Natural killer cell (primary cell): ENCODE measurements at regions not wholly inside any gene's neighbourhood (a gene's known extent, or its start where the extent isn't known, plus 50 kb on each side); places are given as distances from the start of the nearest gene placed in this dataset.
A peak's percentile ranks its signal among the peaks of the same experiment; 100 is the strongest.

ENCODE experiments used
- ATAC-seq, 3 donors: fragments of 150-1000 bp in 2 of 3; fragments of 200-7000 bp in 1 of 3; cut with Tn5 transposase; 1 replicate in 1 of 3; 2 replicates in 2 of 3; pipeline ENCODE4 v1.10.0; 2021; ENCODE audit warnings: mild to moderate bottlenecking in 2 of 3, moderate library complexity in 2 of 3
- DNase-seq, 2 donors: peaks; one replicate each; pipeline versions ENCODE4 v3.0.0 to v3.0.0-alpha.2; 2013 to 2021; ENCODE audit warnings: mixed read lengths in 1 of 2
- H3K27ac ChIP-seq: one replicate; pipeline ENCODE4 v1.5.1; 2013; ENCODE audit warnings: mild to moderate bottlenecking, low read length
- H3K27me3 ChIP-seq: one replicate; pipeline ENCODE4 v1.6.1; 2013; ENCODE audit warnings: low read length; ENCODE audit not compliant: control insufficient read depth, insufficient read depth
- H3K36me3 ChIP-seq: one replicate; pipeline ENCODE4 v1.6.1; 2013; ENCODE audit warnings: low read length; ENCODE audit not compliant: control insufficient read depth, insufficient read depth
- H3K4me1 ChIP-seq: one replicate; pipeline ENCODE4 v1.6.1; 2013; ENCODE audit warnings: low read length; ENCODE audit not compliant: control insufficient read depth, insufficient read depth
- H3K4me3 ChIP-seq: one replicate; pipeline ENCODE4 v1.5.1; 2013; ENCODE audit warnings: low read length
- H3K9me3 ChIP-seq: one replicate; pipeline ENCODE4 v1.6.1; 2013; ENCODE audit warnings: low read length; ENCODE audit not compliant: control insufficient read depth, insufficient read depth
- H3K27ac Mint-ChIP-seq, 2 donors: one replicate each; pipeline ENCODE4 v1.8.0; 2022; ENCODE audit warnings: mild to moderate bottlenecking in 2 of 2, mixed read lengths in 2 of 2, moderate library complexity in 1 of 2
- H3K27me3 Mint-ChIP-seq, 2 donors: one replicate each; pipeline ENCODE4 v1.8.0; 2022; ENCODE audit warnings: low read depth in 2 of 2, mixed read lengths in 2 of 2
- H3K36me3 Mint-ChIP-seq: one replicate; pipeline ENCODE4 v1.8.0; 2022; ENCODE audit warnings: mixed read lengths
- H3K4me1 Mint-ChIP-seq, 2 donors: one replicate each; pipeline ENCODE4 v1.8.0; 2022; ENCODE audit warnings: mixed read lengths in 2 of 2
- H3K4me3 Mint-ChIP-seq: one replicate; pipeline ENCODE4 v1.8.0; 2022; ENCODE audit warnings: mild to moderate bottlenecking, moderate library complexity, mixed read lengths
- H3K9me3 Mint-ChIP-seq, 2 donors: one replicate each; pipeline ENCODE4 v1.8.0; 2022; ENCODE audit warnings: mixed read lengths in 2 of 2
- CTCF ChIP-seq: fragments of 200-600 bp; IDR thresholded peaks from one replicate; pipeline ENCODE4 v1.8.0; 2022; ENCODE audit warnings: antibody characterized with exemption
- WGBS: methylation state at CpG from one replicate; pipeline ENCODE4 v1.1.7; 2013; ENCODE audit warnings: missing lambda C conversion rate; ENCODE audit not compliant: insufficient coverage; 5-methylcytosine and 5-hydroxymethylcytosine counted together
- intact Hi-C: fragments of 100-400 bp; cut with micrococcal nuclease; formaldehyde crosslinking; loops from one replicate; pipeline ENCODE4 v1.14.2; 2022

GRCh38 chr2:217068677-217069250, 208.9 kb upstream of the TNP1 start:
- TF ChIP-seq CTCF: no peak
- Histone ChIP-seq H3K27me3 (no peaks in the 10 kb centered on the region), H3K4me3 (no peak overlapping the region), H3K27ac (no peak overlapping the region), H3K36me3 (no peaks in the 10 kb centered on the region), H3K9me3 (peaks cover 10% of the 10 kb centered on the region), H3K4me1 (no peaks in the 10 kb centered on the region)
- Mint-ChIP-seq H3K36me3 (no peaks in the 10 kb centered on the region), H3K4me1 (no peaks in the 10 kb centered on the region), H3K9me3 (no peaks in the 10 kb centered on the region), H3K4me3 (no peak overlapping the region), H3K27me3 (peaks cover 0 to 7% of the 10 kb centered on the region in 2 donors), H3K27ac (no peak overlapping the region)
- no peak for DNase-seq
- ATAC-seq: peak in 2 of 3 donors; percentile 2 to 4
- intact Hi-C loops: no loop called here
- WGBS: 90% methylated on average over 6 of the region's 6 CpGs

- no peaks in the 10 kb centered on the region for H3K36me3 Mint-ChIP-seq
- no peaks in the 10 kb centered on the region for H3K4me1 Mint-ChIP-seq
- no peak overlapping the region for H3K27ac Mint-ChIP-seq
- TF ChIP-seq CTCF: no peak
- Histone ChIP-seq H3K27ac (no peak overlapping the region), H3K4me1 (no peaks in the 10 kb centered on the region), H3K9me3 (peaks cover 10% of the 10 kb centered on the region), H3K36me3 (no peaks in the 10 kb centered on the region), H3K27me3 (no peaks in the 10 kb centered on the region), H3K4me3 (no peak overlapping the region)
- no peak for ATAC-seq
- H3K4me3 Mint-ChIP-seq: no peak overlapping the region
- H3K27me3 Mint-ChIP-seq: peaks cover 9 to 10% of the 10 kb centered on the region in 2 donors
- 87% methylated on average over 3 of the region's 6 CpGs for WGBS
- H3K9me3 Mint-ChIP-seq: no peaks in the 10 kb centered on the region
- DNase-seq: no peak
- intact Hi-C loops: no loop called here
Observed at GRCh38 chr2:217067787-217068186, 207.9 kb upstream of the TNP1 start.

GRCh38 chr2:217066510-217067270, 206.8 kb upstream of the TNP1 start:
- Mint-ChIP-seq H3K27ac (no peak overlapping the region), H3K4me3 (no peak overlapping the region), H3K4me1 (no peaks in the 10 kb centered on the region), H3K9me3 (no peaks in the 10 kb centered on the region), H3K36me3 (no peaks in the 10 kb centered on the region), H3K27me3 (peaks cover 9 to 10% of the 10 kb centered on the region in 2 donors)
- ATAC-seq (no peak), DNase-seq (no peak)
- no peak overlapping the region for H3K27ac ChIP-seq
- intact Hi-C loops: no loop called here
- TF ChIP-seq CTCF: no peak
- no peaks in the 10 kb centered on the region for H3K27me3 ChIP-seq
- no peaks in the 10 kb centered on the region for H3K4me1 ChIP-seq
- WGBS: 89% methylated on average over 20 of the region's 21 CpGs
- no peak overlapping the region for H3K4me3 ChIP-seq
- H3K9me3 ChIP-seq: peaks cover 10% of the 10 kb centered on the region
- H3K36me3 ChIP-seq: no peaks in the 10 kb centered on the region
